GM23338 (cell line): ENCODE measurements at regions not wholly inside any gene's neighbourhood (a gene's known extent, or its start where the extent isn't known, plus 50 kb on each side); places are given as distances from the start of the nearest gene placed in this dataset.

Source experiments
- ATAC-seq: fragments of 200-7000 bp; cut with Tn5 transposase; 3 replicates; pipeline ENCODE4 v1.9.1; 2020
- DNase-seq: peaks from one replicate; pipeline ENCODE4 v3.0.0-alpha.2; 2015; ENCODE audit warnings: low spot score
- H2AFZ ChIP-seq: fragments of 200-600 bp; sonication (generic); 2 replicates; pipeline ENCODE4 v1.8.0; 2016; ENCODE audit warnings: antibody characterized with exemption, mild to moderate bottlenecking, moderate library complexity
- H3F3A ChIP-seq: fragments of 200-600 bp; sonication (generic); replicated peaks from 2 replicates; pipeline ENCODE4 v1.8.0; 2017; ENCODE audit warnings: antibody characterized with exemption, mixed run types, low read depth
- H3K27ac ChIP-seq: fragments of 200-600 bp; sonication (generic); 2 replicates; pipeline ENCODE4 v1.6.1; 2016; ENCODE audit warnings: low read depth
- H3K27me3 ChIP-seq: fragments of 200-600 bp; sonication (generic); 2 replicates; pipeline ENCODE4 v1.8.0; 2016; ENCODE audit warnings: mild to moderate bottlenecking, mixed run types, moderate library complexity; ENCODE audit not compliant: insufficient read depth
- H3K36me3 ChIP-seq: fragments of 200-600 bp; sonication (generic); 2 replicates; pipeline ENCODE4 v1.8.0; 2016; ENCODE audit warnings: mild to moderate bottlenecking; ENCODE audit not compliant: insufficient read depth
- H3K4me1 ChIP-seq: fragments of 200-600 bp; sonication (generic); 2 replicates; pipeline ENCODE4 v1.8.0; 2016; ENCODE audit warnings: mild to moderate bottlenecking, moderate library complexity; ENCODE audit not compliant: insufficient read depth
- H3K4me2 ChIP-seq: fragments of 200-600 bp; sonication (generic); 2 replicates; pipeline ENCODE4 v1.7.1; 2017; ENCODE audit warnings: mixed run types
- H3K4me3 ChIP-seq: fragments of 200-600 bp; sonication (generic); 2 replicates; pipeline ENCODE4 v1.6.1; 2016; ENCODE audit warnings: mixed run types
- H3K79me2 ChIP-seq: fragments of 200-600 bp; sonication (generic); replicated peaks from 2 replicates; pipeline ENCODE4 v1.8.0; 2017; ENCODE audit warnings: mild to moderate bottlenecking; ENCODE audit not compliant: insufficient read depth
- H3K9me2 ChIP-seq: fragments of 200-600 bp; sonication (generic); 2 replicates; pipeline ENCODE4 v1.8.0; 2017; ENCODE audit not compliant: insufficient read depth
- H4K20me1 ChIP-seq: fragments of 200-600 bp; sonication (generic); replicated peaks from 2 replicates; pipeline ENCODE4 v1.8.0; 2017; ENCODE audit warnings: mild to moderate bottlenecking; ENCODE audit not compliant: insufficient read depth
- H3K27ac Mint-ChIP-seq: 2 replicates; pipeline ENCODE4 v1.8.0; 2020; ENCODE audit warnings: inconsistent platforms, mild to moderate bottlenecking, moderate library complexity, mixed read lengths
- H3K27me3 Mint-ChIP-seq: 3 replicates; pipeline ENCODE4 v1.8.0; 2022; ENCODE audit warnings: low read depth, mild to moderate bottlenecking, moderate library complexity, mixed read lengths, inconsistent platforms; ENCODE audit not compliant: insufficient read depth, poor library complexity
- H3K36me3 Mint-ChIP-seq: 3 replicates; pipeline ENCODE4 v1.8.0; 2021; ENCODE audit warnings: low read depth, mild to moderate bottlenecking, inconsistent platforms, moderate library complexity, mixed read lengths
- H3K4me1 Mint-ChIP-seq: 3 replicates; pipeline ENCODE4 v1.8.0; 2020; ENCODE audit warnings: mild to moderate bottlenecking, inconsistent platforms, mixed read lengths
- H3K4me3 Mint-ChIP-seq: 3 replicates; pipeline ENCODE4 v1.8.0; 2021; ENCODE audit warnings: moderate library complexity, mild to moderate bottlenecking, inconsistent platforms, mixed read lengths
- H3K9me3 Mint-ChIP-seq: 3 replicates; pipeline ENCODE4 v1.8.0; 2020; ENCODE audit warnings: moderate library complexity, mild to moderate bottlenecking, inconsistent platforms, mixed read lengths
- EZH2phosphoT487 ChIP-seq: fragments of 200-600 bp; sonication (generic); IDR thresholded peaks from one replicate; pipeline ENCODE4 v1.8.1; 2018; ENCODE audit warnings: antibody characterized with exemption; ENCODE audit not compliant: unreplicated experiment
- REST ChIP-seq: IDR thresholded peaks from one replicate; pipeline ENCODE4 v1.6.1; 2018; ENCODE audit warnings: antibody characterized with exemption; ENCODE audit not compliant: unreplicated experiment
- ZNF114 ChIP-seq: fragments of 250-450 bp; sonication (Bioruptor Pico); IDR thresholded peaks from 2 replicates; pipeline ENCODE4 v1.5.0; 2020; ENCODE audit warnings: mild to moderate bottlenecking, moderate library complexity
- ZNF331 ChIP-seq: fragments of 250-450 bp; sonication (Bioruptor Pico); IDR thresholded peaks from 2 replicates; pipeline ENCODE4 v1.5.0; 2020; ENCODE audit warnings: low read depth, mild to moderate bottlenecking, moderate library complexity
- TF ChIP-seq, protein P1 (sequence below): fragments of 250-450 bp; sonication (Bioruptor Pico); IDR thresholded peaks from 2 replicates; pipeline ENCODE4 v1.5.0; 2020; ENCODE audit warnings: mild to moderate bottlenecking, moderate library complexity
- TF ChIP-seq, protein P2 (sequence below): IDR thresholded peaks from 2 replicates; pipeline ENCODE4 v1.6.1; 2016; ENCODE audit warnings: antibody characterized with exemption

DNA sequence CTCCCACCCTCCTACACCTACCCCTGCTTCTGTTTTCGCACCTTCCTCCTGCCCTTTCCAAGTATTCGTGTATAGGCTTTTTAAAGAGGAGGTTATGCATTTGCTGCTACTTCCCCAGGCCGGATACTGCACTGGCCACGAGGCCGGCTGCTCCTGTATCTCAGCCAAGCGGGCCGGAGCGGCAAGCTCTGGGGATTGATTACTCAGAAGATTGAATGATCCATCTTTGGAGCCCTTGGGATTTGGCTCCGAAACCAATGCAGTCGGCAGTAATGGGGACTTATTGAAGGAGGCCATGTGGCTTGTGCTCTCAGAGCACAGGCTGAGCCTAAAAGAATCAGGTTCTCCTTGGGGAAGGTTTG lies 405.3 kb downstream of the TLE4 start (continued):
- TF ChIP-seq, protein P1, sequence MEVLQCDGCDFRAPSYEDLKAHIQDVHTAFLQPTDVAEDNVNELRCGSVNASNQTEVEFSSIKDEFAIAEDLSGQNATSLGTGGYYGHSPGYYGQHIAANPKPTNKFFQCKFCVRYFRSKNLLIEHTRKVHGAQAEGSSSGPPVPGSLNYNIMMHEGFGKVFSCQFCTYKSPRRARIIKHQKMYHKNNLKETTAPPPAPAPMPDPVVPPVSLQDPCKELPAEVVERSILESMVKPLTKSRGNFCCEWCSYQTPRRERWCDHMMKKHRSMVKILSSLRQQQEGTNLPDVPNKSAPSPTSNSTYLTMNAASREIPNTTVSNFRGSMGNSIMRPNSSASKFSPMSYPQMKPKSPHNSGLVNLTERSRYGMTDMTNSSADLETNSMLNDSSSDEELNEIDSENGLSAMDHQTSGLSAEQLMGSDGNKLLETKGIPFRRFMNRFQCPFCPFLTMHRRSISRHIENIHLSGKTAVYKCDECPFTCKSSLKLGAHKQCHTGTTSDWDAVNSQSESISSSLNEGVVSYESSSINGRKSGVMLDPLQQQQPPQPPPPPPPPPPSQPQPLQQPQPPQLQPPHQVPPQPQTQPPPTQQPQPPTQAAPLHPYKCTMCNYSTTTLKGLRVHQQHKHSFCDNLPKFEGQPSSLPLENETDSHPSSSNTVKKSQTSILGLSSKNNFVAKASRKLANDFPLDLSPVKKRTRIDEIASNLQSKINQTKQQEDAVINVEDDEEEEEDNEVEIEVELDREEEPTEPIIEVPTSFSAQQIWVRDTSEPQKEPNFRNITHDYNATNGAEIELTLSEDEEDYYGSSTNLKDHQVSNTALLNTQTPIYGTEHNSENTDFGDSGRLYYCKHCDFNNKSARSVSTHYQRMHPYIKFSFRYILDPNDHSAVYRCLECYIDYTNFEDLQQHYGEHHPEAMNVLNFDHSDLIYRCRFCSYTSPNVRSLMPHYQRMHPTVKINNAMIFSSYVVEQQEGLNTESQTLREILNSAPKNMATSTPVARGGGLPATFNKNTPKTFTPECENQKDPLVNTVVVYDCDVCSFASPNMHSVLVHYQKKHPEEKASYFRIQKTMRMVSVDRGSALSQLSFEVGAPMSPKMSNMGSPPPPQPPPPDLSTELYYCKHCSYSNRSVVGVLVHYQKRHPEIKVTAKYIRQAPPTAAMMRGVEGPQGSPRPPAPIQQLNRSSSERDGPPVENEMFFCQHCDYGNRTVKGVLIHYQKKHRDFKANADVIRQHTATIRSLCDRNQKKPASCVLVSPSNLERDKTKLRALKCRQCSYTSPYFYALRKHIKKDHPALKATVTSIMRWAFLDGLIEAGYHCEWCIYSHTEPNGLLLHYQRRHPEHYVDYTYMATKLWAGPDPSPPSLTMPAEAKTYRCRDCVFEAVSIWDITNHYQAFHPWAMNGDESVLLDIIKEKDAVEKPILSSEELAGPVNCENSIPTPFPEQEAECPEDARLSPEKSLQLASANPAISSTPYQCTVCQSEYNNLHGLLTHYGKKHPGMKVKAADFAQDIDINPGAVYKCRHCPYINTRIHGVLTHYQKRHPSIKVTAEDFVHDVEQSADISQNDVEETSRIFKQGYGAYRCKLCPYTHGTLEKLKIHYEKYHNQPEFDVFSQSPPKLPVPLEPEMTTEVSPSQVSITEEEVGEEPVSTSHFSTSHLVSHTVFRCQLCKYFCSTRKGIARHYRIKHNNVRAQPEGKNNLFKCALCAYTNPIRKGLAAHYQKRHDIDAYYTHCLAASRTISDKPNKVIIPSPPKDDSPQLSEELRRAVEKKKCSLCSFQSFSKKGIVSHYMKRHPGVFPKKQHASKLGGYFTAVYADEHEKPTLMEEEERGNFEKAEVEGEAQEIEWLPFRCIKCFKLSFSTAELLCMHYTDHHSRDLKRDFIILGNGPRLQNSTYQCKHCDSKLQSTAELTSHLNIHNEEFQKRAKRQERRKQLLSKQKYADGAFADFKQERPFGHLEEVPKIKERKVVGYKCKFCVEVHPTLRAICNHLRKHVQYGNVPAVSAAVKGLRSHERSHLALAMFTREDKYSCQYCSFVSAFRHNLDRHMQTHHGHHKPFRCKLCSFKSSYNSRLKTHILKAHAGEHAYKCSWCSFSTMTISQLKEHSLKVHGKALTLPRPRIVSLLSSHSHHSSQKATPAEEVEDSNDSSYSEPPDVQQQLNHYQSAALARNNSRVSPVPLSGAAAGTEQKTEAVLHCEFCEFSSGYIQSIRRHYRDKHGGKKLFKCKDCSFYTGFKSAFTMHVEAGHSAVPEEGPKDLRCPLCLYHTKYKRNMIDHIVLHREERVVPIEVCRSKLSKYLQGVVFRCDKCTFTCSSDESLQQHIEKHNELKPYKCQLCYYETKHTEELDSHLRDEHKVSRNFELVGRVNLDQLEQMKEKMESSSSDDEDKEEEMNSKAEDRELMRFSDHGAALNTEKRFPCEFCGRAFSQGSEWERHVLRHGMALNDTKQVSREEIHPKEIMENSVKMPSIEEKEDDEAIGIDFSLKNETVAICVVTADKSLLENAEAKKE (CRISPR knock-in tag): no peak
- TF ChIP-seq ZNF331 (CRISPR knock-in tag): no peak

DNA sequence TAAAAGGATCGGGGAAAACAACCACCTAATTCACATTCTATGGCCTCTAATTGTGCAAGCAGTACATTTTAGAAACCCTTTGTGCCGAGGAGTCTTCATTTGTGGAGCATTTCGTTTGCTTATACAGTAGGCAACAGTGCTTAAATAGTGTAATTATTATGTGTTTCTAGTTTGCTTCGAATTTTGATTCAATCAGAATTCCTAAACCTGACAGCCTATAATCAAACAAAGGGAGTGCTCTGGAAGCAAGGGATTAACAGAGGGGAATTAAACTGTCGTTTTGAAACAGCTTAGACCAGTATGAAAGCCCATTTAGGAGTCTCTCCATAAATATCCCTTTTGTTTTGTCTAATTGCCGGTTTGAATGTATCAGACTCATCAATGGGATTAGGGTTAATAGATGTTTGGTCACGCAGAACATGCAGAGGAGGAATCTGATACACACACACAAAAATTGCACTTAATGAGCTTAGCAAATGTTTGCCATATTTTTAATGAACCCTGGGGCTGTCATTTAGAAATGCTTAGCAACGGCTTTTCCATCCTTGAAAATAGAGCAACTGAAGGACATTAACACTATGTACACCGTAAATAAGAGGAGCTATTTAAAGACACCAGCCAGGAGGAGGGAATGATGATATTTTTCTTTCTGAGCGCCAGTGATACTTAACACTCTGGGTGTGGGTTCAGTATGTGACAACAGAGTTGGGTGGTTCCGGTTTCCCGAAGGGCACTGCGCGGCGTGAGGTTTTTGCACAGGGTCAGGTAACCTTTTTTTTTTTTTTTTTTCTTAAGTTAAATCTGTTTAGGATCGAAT lies 404.7 kb downstream of the TLE4 start:
- H3K9me2 ChIP-seq: peaks cover 21% of the 10 kb centered on the region; the same call in 1 of the 2 replicates
- peak overlapping the region; percentile 99 for H2AFZ ChIP-seq
- Mint-ChIP-seq H3K36me3 (no peaks in the 10 kb centered on the region), H3K27ac (no peak overlapping the region; the same call in 1 of the 2 replicates), H3K4me3 (no peak overlapping the region), H3K27me3 (peaks cover 6% of the 10 kb centered on the region), H3K9me3 (no peaks in the 10 kb centered on the region; the same call in 2 of the 3 replicates), H3K4me1 (peaks cover 18% of the 10 kb centered on the region)
- no peaks in the 10 kb centered on the region for H3F3A ChIP-seq
- H3K27ac ChIP-seq: no peak overlapping the region
- DNase-seq (no peak), ATAC-seq (no peak)
- peaks cover 11% of the 10 kb centered on the region for H3K4me1 ChIP-seq
- 0 out of 2 replicates have a peak overlapping the region, but pooled peaks have one; percentile 71 for H3K4me2 ChIP-seq
- H3K4me3 ChIP-seq: no peak overlapping the region
- no peaks in the 10 kb centered on the region for H3K27me3 ChIP-seq
- no peaks in the 10 kb centered on the region for H3K36me3 ChIP-seq
- H4K20me1 ChIP-seq: no peaks in the 10 kb centered on the region
- no peaks in the 10 kb centered on the region for H3K79me2 ChIP-seq
- TF ChIP-seq REST: no peak
- no peak for TF ChIP-seq ZNF114
- TF ChIP-seq, protein P2, sequence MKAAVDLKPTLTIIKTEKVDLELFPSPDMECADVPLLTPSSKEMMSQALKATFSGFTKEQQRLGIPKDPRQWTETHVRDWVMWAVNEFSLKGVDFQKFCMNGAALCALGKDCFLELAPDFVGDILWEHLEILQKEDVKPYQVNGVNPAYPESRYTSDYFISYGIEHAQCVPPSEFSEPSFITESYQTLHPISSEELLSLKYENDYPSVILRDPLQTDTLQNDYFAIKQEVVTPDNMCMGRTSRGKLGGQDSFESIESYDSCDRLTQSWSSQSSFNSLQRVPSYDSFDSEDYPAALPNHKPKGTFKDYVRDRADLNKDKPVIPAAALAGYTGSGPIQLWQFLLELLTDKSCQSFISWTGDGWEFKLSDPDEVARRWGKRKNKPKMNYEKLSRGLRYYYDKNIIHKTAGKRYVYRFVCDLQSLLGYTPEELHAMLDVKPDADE: no peak
- TF ChIP-seq EZH2phosphoT487: no peak
